ENCODE measurements at regions not wholly inside any gene's neighbourhood (a gene's known extent, or its start where the extent isn't known, plus 50 kb on each side); places are given as distances from the start of the nearest gene placed in this dataset.

GRCh38 chr7:25643770-25644394, 415.6 kb upstream of the NPVF start:
- no peak for TF ChIP-seq CTCF (IDR thresholded peaks at IDR 0.05)
- no peak for TF ChIP-seq POLR2A (IDR thresholded peaks at IDR 0.05)
- no peak for TF ChIP-seq EP300 (IDR thresholded peaks at IDR 0.05)
